HEK293 (cell line): ENCODE measurements at regions not wholly inside any gene's neighbourhood (a gene's known extent, or its start where the extent isn't known, plus 50 kb on each side); places are given as distances from the start of the nearest gene placed in this dataset.

Experiments
- CTCF ChIA-PET: fragments of 350-600 bp; formaldehyde crosslinking; extraction: SDS; loops from one replicate; lab custom pipeline; 2021; ENCODE audit warnings: antibody characterized with exemption; lab: Yijun Ruan, JAX
- POLR2A ChIA-PET: fragments of 300-600 bp; formaldehyde crosslinking; extraction: SDS; loops from one replicate; lab custom pipeline; 2020; ENCODE audit warnings: antibody characterized with exemption, inconsistent platforms; lab: Yijun Ruan, JAX
- H3K27ac ChIP-seq: fragments of 200-500 bp; sonication (Bioruptor generic); 2 replicates; pipeline ENCODE4 v1.5.1; 2014; ENCODE audit warnings: low read depth, low read length, control low read depth, inconsistent platforms; ENCODE audit errors: extremely low read depth
- H3K36me3 ChIP-seq, 2 experiments: fragments of 200-500 bp in 1 of 2; sonication (Bioruptor generic) in 1 of 2; 1 replicate in 1 of 2; 2 replicates in 1 of 2; pipeline ENCODE4 v1.5.1; 2014 to 2017; ENCODE audit warnings: inconsistent platforms in 2 of 2, low read length in 2 of 2; ENCODE audit not compliant: control insufficient read depth in 2 of 2, insufficient read depth in 1 of 2
- H3K4me1 ChIP-seq: fragments of 200-500 bp; sonication (Bioruptor generic); 2 replicates; pipeline ENCODE4 v1.5.1; 2014; ENCODE audit warnings: mild to moderate bottlenecking, low read length, inconsistent platforms; ENCODE audit not compliant: control insufficient read depth, insufficient read depth
- H3K4me3 ChIP-seq: 2 replicates; pipeline ENCODE4 v1.5.1; 2011; ENCODE audit warnings: low read depth, mild to moderate bottlenecking, control low read depth, low read length, moderate library complexity
- H3K9me3 ChIP-seq: fragments of 200-500 bp; sonication (Bioruptor generic); 2 replicates; pipeline ENCODE4 v1.5.1; 2014; ENCODE audit warnings: low read depth, low read length, inconsistent platforms; ENCODE audit not compliant: control insufficient read depth, insufficient read depth
- FEZF1 ChIP-seq: fragments of 450-650 bp; formaldehyde crosslinking; IDR thresholded peaks from 2 replicates; pipeline ENCODE4 v1.5.1; 2016; ENCODE audit warnings: missing biosample characterization, missing genetic modification characterization
- SETDB1 ChIP-seq: IDR thresholded peaks from one replicate; pipeline ENCODE4 v1.6.1; 2017; ENCODE audit warnings: mild to moderate bottlenecking, low read length, moderate library complexity, mixed read lengths; ENCODE audit not compliant: insufficient read length
- ZBTB8A ChIP-seq: fragments of 450-650 bp; formaldehyde crosslinking; IDR thresholded peaks from 2 replicates; pipeline ENCODE4 v1.5.1; 2016; ENCODE audit warnings: missing biosample characterization, missing genetic modification characterization
- ZEB2 ChIP-seq: fragments of 450-650 bp; formaldehyde crosslinking; IDR thresholded peaks from 2 replicates; pipeline ENCODE4 v1.5.1; 2016; ENCODE audit warnings: missing biosample characterization, missing genetic modification characterization
- ZNF112 ChIP-seq: fragments of 450-650 bp; formaldehyde crosslinking; IDR thresholded peaks from 2 replicates; pipeline ENCODE4 v1.5.0; 2017; ENCODE audit warnings: missing biosample characterization, missing genetic modification characterization
- ZNF510 ChIP-seq: fragments of 450-650 bp; formaldehyde crosslinking; IDR thresholded peaks from 2 replicates; pipeline ENCODE4 v1.5.1; 2018; ENCODE audit warnings: mild to moderate bottlenecking, missing genetic modification characterization, missing biosample characterization; ENCODE audit not compliant: insufficient replicate concordance
- ZNF548 ChIP-seq: fragments of 450-650 bp; formaldehyde crosslinking; IDR thresholded peaks from 2 replicates; pipeline ENCODE4 v1.5.1; 2016; ENCODE audit warnings: missing biosample characterization, missing genetic modification characterization
- ZNF596 ChIP-seq: fragments of 450-650 bp; IDR thresholded peaks from 2 replicates; pipeline ENCODE4 v1.5.0; 2018; ENCODE audit warnings: missing biosample characterization, mild to moderate bottlenecking, missing genetic modification characterization, moderate library complexity
- ZNF626 ChIP-seq: fragments of 450-650 bp; sonication (Bioruptor Pico); formaldehyde crosslinking; IDR thresholded peaks from 2 replicates; pipeline ENCODE4 v1.5.1; 2018; ENCODE audit warnings: missing biosample characterization, missing genetic modification characterization, inconsistent platforms
- TF ChIP-seq, protein P1 (sequence below): fragments of 450-650 bp; formaldehyde crosslinking; IDR thresholded peaks from 2 replicates; pipeline ENCODE4 v1.5.0; 2017; ENCODE audit warnings: missing biosample characterization, missing genetic modification characterization, borderline replicate concordance
- TF ChIP-seq, protein P2 (sequence below): fragments of 450-650 bp; formaldehyde crosslinking; IDR thresholded peaks from 2 replicates; pipeline ENCODE4 v1.5.1; 2016; ENCODE audit warnings: missing biosample characterization, missing genetic modification characterization
- TF ChIP-seq, protein P3 (sequence below): fragments of 450-650 bp; formaldehyde crosslinking; IDR thresholded peaks from 2 replicates; pipeline ENCODE4 v1.5.1; 2016; ENCODE audit warnings: missing biosample characterization, missing genetic modification characterization
- TF ChIP-seq, protein P4 (sequence below): fragments of 450-650 bp; formaldehyde crosslinking; IDR thresholded peaks from 2 replicates; pipeline ENCODE4 v1.5.1; 2016; ENCODE audit warnings: missing biosample characterization, missing genetic modification characterization
- TF ChIP-seq, protein P5 (sequence below): fragments of 450-650 bp; formaldehyde crosslinking; IDR thresholded peaks from 2 replicates; pipeline ENCODE4 v1.5.1; 2016; ENCODE audit warnings: missing biosample characterization, missing genetic modification characterization
- TF ChIP-seq, protein P6 (sequence below): fragments of 450-650 bp; formaldehyde crosslinking; IDR thresholded peaks from 2 replicates; pipeline ENCODE4 v1.5.1; 2016; ENCODE audit warnings: missing biosample characterization, missing genetic modification characterization, borderline replicate concordance

DNA sequence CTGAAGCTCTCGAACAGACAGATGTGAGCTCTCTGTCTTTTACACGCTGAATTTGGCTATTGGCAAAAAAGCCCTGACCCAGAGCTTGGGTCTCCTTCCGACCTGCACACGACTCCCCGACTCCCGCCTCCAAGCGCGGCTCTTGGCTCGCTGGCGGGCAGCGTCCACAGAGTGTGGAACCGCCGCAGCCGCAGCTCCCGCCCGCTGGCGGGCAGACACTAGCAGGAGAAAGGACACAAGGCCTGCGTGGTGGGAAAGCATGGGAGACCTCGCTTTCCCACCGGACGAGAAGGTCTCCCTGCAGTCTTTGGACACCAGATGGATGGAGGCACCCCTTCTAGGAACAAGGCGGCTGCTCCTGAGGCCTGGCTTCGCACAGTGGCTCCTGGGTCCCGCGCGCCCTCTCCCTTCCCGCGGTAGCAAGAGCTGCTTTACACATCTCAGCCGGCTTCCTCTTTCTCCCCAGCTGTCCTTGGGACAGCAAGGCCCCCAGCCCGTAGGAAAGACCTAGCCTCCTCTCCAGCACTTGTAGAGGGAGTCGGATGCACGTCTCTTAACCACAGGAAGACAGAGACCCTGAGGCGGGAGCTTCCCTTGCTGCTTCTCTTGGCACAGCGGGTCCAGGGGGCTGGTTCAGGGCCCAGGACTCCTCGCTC lies 92.1 kb downstream of the PRKAB2 start (continued):
- TF ChIP-seq, protein P1, sequence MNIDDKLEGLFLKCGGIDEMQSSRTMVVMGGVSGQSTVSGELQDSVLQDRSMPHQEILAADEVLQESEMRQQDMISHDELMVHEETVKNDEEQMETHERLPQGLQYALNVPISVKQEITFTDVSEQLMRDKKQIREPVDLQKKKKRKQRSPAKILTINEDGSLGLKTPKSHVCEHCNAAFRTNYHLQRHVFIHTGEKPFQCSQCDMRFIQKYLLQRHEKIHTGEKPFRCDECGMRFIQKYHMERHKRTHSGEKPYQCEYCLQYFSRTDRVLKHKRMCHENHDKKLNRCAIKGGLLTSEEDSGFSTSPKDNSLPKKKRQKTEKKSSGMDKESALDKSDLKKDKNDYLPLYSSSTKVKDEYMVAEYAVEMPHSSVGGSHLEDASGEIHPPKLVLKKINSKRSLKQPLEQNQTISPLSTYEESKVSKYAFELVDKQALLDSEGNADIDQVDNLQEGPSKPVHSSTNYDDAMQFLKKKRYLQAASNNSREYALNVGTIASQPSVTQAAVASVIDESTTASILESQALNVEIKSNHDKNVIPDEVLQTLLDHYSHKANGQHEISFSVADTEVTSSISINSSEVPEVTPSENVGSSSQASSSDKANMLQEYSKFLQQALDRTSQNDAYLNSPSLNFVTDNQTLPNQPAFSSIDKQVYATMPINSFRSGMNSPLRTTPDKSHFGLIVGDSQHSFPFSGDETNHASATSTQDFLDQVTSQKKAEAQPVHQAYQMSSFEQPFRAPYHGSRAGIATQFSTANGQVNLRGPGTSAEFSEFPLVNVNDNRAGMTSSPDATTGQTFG: no peak
- TF ChIP-seq FEZF1 (tag by site-specific recombination) (no peak), ZNF112 (tag by site-specific recombination) (no peak)

DNA sequence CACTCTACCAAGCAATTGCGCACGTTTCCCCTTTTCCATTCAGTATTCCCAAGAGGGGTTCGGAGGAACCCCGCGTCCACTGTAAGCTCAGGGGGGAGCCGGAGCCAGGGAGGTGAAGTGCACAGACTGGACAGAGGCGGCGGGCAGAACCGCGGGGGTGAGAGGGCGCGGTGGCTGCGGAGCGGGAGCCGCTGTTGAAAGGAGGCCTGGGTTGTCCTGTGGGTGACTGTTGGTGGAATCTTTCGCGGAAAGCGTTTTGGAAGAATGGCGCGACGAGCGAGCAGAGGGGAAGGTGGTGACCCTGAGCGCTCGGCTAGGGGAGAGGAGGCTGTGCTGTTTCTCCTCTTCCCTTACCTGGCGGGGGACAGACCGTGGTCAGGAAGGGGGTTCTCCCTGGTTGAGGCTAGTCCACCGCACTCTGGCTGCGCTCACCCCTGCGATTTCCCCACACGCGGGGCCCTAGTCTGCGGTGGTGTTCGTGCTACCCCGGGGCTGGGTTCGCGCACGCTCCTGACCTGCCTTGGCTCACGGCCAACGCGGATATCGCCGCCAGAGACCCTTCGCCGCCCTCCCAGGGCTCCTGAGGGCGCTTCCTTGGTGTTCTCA lies 92.8 kb downstream of the PRKAB2 start:
- Histone ChIP-seq H3K4me1 (no peaks in the 10 kb centered on the region), H3K27ac (no peak overlapping the region), H3K36me3 (no peaks in the 10 kb centered on the region), H3K4me3 (no peak overlapping the region), H3K9me3 (no peaks in the 10 kb centered on the region)
- CTCF ChIA-PET: no interaction called here
- POLR2A ChIA-PET: no interaction called here
- no peak for TF ChIP-seq ZNF596 (tag by site-specific recombination)

DNA sequence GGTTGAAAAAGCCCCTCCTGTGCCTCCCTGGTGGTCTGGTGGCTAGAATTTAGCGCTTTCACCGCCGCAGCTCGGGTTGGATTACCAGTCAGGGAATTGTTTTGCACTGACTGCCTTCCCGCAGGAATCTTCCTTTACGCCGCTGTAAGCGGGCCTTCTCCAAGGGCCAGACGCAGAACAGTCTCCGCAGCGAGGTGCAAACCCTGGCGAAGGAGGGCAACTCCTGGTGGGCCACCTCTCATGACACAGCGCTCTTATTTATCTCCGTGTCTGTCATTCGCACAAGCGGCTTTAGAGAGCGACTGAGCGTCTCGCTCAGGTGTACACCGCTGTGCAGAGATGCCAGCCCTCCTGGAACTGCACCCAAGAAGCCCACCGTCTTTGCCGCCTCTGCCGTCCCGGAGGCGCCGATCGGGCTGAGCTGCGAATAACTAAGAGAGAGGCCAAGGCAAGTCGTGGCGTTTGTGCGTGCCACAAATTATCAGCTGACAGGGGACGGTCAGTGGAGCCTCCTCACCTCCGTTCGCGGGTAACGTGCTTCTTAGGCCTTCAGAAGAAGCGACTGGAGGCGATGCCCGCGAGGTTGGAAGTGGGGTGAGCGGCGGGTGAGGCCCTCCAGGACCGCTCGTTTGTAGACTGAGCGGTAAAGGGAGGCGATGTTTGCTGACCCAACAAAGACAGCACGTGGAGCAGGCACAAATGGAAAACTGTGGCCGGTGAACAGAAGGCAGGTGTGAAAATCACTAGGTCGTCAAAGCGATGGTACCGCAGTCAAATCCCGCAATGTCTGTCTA lies 93.5 kb downstream of the PRKAB2 start:
- ChIA-PET CTCF (no interaction called here), POLR2A (no interaction called here)
- Histone ChIP-seq H3K36me3 (no peaks in the 10 kb centered on the region), H3K27ac (no peak overlapping the region), H3K4me3 (no peak overlapping the region), H3K4me1 (no peaks in the 10 kb centered on the region), H3K9me3 (no peaks in the 10 kb centered on the region)
- TF ChIP-seq ZBTB8A (tag by site-specific recombination) (no peak), ZNF548 (tag by site-specific recombination) (no peak), ZEB2 (tag by site-specific recombination) (no peak), SETDB1 (no peak), ZNF510 (tag by site-specific recombination) (no peak), ZNF626 (no peak)
- TF ChIP-seq, protein P2, sequence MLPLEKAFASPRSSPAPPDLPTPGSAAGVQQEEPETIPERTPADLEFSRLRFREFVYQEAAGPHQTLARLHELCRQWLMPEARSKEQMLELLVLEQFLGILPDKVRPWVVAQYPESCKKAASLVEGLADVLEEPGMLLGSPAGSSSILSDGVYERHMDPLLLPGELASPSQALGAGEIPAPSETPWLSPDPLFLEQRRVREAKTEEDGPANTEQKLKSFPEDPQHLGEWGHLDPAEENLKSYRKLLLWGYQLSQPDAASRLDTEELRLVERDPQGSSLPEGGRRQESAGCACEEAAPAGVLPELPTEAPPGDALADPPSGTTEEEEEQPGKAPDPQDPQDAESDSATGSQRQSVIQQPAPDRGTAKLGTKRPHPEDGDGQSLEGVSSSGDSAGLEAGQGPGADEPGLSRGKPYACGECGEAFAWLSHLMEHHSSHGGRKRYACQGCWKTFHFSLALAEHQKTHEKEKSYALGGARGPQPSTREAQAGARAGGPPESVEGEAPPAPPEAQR (tag by site-specific recombination): no peak
- TF ChIP-seq, protein P3, sequence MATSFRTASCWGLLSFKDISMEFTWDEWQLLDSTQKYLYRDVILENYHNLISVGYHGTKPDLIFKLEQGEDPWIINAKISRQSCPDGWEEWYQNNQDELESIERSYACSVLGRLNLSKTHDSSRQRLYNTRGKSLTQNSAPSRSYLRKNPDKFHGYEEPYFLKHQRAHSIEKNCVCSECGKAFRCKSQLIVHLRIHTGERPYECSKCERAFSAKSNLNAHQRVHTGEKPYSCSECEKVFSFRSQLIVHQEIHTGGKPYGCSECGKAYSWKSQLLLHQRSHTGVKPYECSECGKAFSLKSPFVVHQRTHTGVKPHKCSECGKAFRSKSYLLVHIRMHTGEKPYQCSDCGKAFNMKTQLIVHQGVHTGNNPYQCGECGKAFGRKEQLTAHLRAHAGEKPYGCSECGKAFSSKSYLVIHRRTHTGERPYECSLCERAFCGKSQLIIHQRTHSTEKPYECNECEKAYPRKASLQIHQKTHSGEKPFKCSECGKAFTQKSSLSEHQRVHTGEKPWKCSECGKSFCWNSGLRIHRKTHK (tag by site-specific recombination): no peak
- TF ChIP-seq, protein P4, sequence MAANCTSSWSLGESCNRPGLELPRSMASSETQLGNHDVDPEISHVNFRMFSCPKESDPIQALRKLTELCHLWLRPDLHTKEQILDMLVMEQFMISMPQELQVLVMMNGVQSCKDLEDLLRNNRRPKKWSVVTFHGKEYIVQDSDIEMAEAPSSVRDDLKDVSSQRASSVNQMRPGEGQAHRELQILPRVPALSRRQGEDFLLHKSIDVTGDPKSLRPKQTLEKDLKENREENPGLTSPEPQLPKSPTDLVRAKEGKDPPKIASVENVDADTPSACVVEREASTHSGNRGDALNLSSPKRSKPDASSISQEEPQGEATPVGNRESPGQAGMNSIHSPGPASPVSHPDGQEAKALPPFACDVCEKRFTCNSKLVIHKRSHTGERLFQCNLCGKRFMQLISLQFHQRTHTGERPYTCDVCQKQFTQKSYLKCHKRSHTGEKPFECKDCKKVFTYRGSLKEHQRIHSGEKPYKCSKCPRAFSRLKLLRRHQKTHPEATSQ (tag by site-specific recombination): no peak
- TF ChIP-seq, protein P5, sequence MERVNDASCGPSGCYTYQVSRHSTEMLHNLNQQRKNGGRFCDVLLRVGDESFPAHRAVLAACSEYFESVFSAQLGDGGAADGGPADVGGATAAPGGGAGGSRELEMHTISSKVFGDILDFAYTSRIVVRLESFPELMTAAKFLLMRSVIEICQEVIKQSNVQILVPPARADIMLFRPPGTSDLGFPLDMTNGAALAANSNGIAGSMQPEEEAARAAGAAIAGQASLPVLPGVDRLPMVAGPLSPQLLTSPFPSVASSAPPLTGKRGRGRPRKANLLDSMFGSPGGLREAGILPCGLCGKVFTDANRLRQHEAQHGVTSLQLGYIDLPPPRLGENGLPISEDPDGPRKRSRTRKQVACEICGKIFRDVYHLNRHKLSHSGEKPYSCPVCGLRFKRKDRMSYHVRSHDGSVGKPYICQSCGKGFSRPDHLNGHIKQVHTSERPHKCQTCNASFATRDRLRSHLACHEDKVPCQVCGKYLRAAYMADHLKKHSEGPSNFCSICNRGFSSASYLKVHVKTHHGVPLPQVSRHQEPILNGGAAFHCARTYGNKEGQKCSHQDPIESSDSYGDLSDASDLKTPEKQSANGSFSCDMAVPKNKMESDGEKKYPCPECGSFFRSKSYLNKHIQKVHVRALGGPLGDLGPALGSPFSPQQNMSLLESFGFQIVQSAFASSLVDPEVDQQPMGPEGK (tag by site-specific recombination): no peak
- TF ChIP-seq, protein P6, sequence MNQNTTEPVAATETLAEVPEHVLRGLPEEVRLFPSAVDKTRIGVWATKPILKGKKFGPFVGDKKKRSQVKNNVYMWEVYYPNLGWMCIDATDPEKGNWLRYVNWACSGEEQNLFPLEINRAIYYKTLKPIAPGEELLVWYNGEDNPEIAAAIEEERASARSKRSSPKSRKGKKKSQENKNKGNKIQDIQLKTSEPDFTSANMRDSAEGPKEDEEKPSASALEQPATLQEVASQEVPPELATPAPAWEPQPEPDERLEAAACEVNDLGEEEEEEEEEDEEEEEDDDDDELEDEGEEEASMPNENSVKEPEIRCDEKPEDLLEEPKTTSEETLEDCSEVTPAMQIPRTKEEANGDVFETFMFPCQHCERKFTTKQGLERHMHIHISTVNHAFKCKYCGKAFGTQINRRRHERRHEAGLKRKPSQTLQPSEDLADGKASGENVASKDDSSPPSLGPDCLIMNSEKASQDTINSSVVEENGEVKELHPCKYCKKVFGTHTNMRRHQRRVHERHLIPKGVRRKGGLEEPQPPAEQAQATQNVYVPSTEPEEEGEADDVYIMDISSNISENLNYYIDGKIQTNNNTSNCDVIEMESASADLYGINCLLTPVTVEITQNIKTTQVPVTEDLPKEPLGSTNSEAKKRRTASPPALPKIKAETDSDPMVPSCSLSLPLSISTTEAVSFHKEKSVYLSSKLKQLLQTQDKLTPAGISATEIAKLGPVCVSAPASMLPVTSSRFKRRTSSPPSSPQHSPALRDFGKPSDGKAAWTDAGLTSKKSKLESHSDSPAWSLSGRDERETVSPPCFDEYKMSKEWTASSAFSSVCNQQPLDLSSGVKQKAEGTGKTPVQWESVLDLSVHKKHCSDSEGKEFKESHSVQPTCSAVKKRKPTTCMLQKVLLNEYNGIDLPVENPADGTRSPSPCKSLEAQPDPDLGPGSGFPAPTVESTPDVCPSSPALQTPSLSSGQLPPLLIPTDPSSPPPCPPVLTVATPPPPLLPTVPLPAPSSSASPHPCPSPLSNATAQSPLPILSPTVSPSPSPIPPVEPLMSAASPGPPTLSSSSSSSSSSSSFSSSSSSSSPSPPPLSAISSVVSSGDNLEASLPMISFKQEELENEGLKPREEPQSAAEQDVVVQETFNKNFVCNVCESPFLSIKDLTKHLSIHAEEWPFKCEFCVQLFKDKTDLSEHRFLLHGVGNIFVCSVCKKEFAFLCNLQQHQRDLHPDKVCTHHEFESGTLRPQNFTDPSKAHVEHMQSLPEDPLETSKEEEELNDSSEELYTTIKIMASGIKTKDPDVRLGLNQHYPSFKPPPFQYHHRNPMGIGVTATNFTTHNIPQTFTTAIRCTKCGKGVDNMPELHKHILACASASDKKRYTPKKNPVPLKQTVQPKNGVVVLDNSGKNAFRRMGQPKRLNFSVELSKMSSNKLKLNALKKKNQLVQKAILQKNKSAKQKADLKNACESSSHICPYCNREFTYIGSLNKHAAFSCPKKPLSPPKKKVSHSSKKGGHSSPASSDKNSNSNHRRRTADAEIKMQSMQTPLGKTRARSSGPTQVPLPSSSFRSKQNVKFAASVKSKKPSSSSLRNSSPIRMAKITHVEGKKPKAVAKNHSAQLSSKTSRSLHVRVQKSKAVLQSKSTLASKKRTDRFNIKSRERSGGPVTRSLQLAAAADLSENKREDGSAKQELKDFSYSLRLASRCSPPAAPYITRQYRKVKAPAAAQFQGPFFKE (tag by site-specific recombination): no peak
